Thyroid gland (tissue), 4 donors: ENCODE measurements at regions not wholly inside any gene's neighbourhood (a gene's known extent, or its start where the extent isn't known, plus 50 kb on each side); places are given as distances from the start of the nearest gene placed in this dataset.

ENCODE experiments used
- DNase-seq, 2 donors: peaks; one replicate each; pipeline ENCODE4 v3.0.0-alpha.2; 2019
- H3K27ac ChIP-seq, 3 donors: fragments of 200-600 bp; sonication (generic); 1 replicate in 2 of 3; 2 replicates in 1 of 3; pipeline ENCODE4 v1.5.1; 2016 to 2019; ENCODE audit warnings: mild to moderate bottlenecking in 1 of 3, moderate library complexity in 1 of 3
- H3K27me3 ChIP-seq: fragments of 200-600 bp; sonication (generic); one replicate; pipeline ENCODE4 v1.5.1; 2019
- H3K36me3 ChIP-seq, 2 donors: fragments of 200-600 bp; sonication (generic); one replicate each; pipeline ENCODE4 v1.5.1; 2016 to 2019
- H3K4me1 ChIP-seq, 2 donors: fragments of 200-600 bp; sonication (generic); one replicate each; pipeline ENCODE4 v1.5.1; 2017 to 2019
- H3K4me3 ChIP-seq, 3 donors: fragments of 200-600 bp; sonication (generic); replicated peaks in 1 of 3; 1 replicate in 2 of 3; 2 replicates in 1 of 3; pipeline ENCODE4 v1.5.1; 2016; ENCODE audit warnings: mild to moderate bottlenecking in 1 of 3
- H3K9me3 ChIP-seq: fragments of 200-600 bp; sonication (generic); one replicate; pipeline ENCODE4 v1.5.1; 2017
- POLR2A ChIP-seq, 2 donors: fragments of 450-650 bp; IDR thresholded peaks; one replicate each; pipeline ENCODE4 v1.6.1; 2017; ENCODE audit warnings: antibody characterized with exemption in 2 of 2, mild to moderate bottlenecking in 2 of 2, moderate library complexity in 1 of 2
- WGBS, 2 donors: methylation state at CpG; one replicate each; pipeline ENCODE4 v1.1.5; 2017; 5-methylcytosine and 5-hydroxymethylcytosine counted together
- intact Hi-C: fragments of 100-400 bp; cut with DNase I; formaldehyde crosslinking; loops from one replicate; pipeline ENCODE4 v1.15.1; 2023
- TF ChIP-seq, protein P1 (sequence below), 6 experiments: fragments of 200-600 bp in 3 of 6; fragments of 450-650 bp in 3 of 6; sonication (generic) in 3 of 6; IDR thresholded peaks; one replicate each; pipeline ENCODE4 v1.5.1; 2016 to 2019; ENCODE audit warnings: antibody characterized with exemption in 6 of 6, mild to moderate bottlenecking in 2 of 6, inconsistent platforms in 1 of 6, moderate library complexity in 1 of 6

DNA sequence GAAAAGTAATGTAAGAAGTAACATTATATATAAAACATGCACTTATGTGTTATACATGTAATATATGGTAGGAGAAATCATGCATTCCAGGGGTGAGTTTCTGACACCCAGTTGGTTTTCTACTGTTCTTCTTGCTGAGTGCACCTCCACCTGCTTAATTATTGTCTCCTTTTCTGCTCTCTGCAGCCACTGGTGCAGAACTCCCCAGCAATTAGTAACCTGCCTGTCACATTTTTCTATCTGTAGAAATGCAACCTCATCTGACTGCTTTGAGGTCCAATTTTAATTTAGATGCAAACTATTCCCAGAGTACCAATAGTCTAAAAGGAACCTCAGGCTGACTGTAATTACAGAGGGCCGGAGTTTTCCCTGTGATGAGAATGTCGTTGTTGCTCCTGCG, 842.1 kb downstream of the AACS start:
- intact Hi-C loops: no loop called here
- no peak for TF ChIP-seq POLR2A (IDR thresholded peaks at IDR 0.05)
- TF ChIP-seq, protein P1, sequence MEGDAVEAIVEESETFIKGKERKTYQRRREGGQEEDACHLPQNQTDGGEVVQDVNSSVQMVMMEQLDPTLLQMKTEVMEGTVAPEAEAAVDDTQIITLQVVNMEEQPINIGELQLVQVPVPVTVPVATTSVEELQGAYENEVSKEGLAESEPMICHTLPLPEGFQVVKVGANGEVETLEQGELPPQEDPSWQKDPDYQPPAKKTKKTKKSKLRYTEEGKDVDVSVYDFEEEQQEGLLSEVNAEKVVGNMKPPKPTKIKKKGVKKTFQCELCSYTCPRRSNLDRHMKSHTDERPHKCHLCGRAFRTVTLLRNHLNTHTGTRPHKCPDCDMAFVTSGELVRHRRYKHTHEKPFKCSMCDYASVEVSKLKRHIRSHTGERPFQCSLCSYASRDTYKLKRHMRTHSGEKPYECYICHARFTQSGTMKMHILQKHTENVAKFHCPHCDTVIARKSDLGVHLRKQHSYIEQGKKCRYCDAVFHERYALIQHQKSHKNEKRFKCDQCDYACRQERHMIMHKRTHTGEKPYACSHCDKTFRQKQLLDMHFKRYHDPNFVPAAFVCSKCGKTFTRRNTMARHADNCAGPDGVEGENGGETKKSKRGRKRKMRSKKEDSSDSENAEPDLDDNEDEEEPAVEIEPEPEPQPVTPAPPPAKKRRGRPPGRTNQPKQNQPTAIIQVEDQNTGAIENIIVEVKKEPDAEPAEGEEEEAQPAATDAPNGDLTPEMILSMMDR (IDR thresholded peaks at IDR 0.05): no peak
- Histone ChIP-seq H3K27ac (no peak overlapping the region), H3K27me3 (no peaks in the 10 kb centered on the region), H3K9me3 (no peaks in the 10 kb centered on the region), H3K4me1 (no peaks in the 10 kb centered on the region), H3K4me3 (no peak overlapping the region), H3K36me3 (no peaks in the 10 kb centered on the region)
- no peak for DNase-seq
- WGBS, 2 donors: 64 to 69% methylated on average over 3 of the region's 3 CpGs

DNA sequence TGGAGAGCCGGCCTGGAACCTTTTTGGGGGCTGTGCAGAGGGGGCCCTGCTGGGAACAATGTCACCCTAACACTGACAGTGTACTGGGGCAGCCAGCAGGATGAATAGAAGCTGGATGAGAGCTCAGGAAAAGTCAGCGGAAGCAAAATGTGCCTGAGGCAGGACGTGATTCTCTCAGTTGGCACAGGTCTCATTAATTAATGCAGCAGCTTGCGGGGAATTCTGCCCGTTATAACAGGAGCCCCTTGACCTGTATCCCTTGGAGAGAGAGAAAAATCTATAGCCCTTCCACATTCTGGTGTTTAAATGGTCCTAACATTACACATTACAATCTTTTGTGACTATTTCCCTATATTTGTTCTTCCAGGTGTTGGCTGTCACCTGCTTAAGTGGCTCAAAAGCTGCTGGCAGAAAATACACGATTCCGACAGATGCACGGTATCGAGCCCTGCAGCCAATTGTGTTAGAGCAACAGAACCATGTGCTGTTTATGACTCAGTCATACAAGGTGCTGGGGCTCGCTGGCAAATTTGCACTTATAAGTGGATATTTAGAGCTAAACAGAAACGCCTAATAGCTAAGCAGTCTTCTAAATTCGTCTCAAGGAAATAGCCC, 854.7 kb downstream of the AACS start:
- no peak for TF ChIP-seq POLR2A (IDR thresholded peaks at IDR 0.05)
- TF ChIP-seq, protein P1 (IDR thresholded peaks at IDR 0.05): no peak

DNA sequence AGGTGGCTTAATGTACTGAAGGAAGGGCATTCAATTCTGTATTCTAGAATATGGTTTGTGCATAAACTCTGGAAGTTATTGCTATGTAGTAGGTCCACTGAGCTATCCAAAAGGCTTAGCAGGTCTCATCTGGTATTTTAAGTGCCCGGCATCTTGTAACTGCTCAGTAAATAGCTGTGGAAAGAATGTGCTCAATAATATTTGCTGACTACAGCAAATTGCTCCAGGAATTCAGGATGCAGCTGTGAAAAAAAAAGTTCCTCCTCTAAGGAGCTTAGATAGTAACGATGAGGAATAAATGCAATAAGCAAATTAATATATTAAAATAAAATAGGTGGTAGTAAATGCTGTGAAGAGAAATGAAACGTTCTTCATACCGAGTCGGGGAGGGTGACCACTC, 857.1 kb downstream of the AACS start:
- Histone ChIP-seq H3K27me3 (no peaks in the 10 kb centered on the region), H3K4me3 (no peak overlapping the region), H3K36me3 (no peaks in the 10 kb centered on the region), H3K27ac (no peak overlapping the region), H3K4me1 (no peaks in the 10 kb centered on the region), H3K9me3 (no peaks in the 10 kb centered on the region)
- 66 to 79% methylated on average over 5 of the region's 5 CpGs for WGBS, 2 donors
- TF ChIP-seq POLR2A (IDR thresholded peaks at IDR 0.05): no peak
- TF ChIP-seq, protein P1 (IDR thresholded peaks at IDR 0.05): no peak
- no peak for DNase-seq
- intact Hi-C loops: no loop called here

More for the DNA sequence above, 854.7 kb downstream of the AACS start:
- WGBS, 2 donors: 66 to 75% methylated on average over 12 of the region's 12 CpGs
- no peaks in the 10 kb centered on the region for H3K4me1 ChIP-seq
- no peaks in the 10 kb centered on the region for H3K9me3 ChIP-seq
- no peaks in the 10 kb centered on the region for H3K36me3 ChIP-seq
- no peak overlapping the region for H3K4me3 ChIP-seq
- H3K27ac ChIP-seq: no peak overlapping the region
- DNase-seq: no peak
- H3K27me3 ChIP-seq: no peaks in the 10 kb centered on the region
- intact Hi-C loops: no loop called here

DNA sequence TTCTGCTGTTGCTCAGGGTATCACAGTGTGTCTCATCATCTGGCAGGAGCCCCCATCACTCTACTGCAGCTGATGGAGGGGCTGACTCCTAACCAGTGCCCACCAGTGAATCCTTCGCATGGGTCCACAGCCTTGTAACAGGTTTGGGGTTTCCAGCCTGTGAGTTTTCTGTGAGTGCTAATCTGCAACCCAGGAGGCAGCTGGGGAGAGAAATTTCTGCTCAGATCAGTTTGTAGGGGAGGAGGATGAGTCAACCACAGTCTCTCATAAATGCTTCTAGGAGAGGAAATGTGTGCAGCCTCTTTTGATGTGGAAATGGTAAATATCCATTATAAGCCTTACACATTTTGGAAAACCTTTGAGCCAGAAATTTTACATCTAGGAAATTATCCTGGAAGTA, 871.3 kb downstream of the AACS start:
- no peak for DNase-seq
- Histone ChIP-seq H3K9me3 (no peaks in the 10 kb centered on the region), H3K36me3 (no peaks in the 10 kb centered on the region), H3K27ac (no peak overlapping the region), H3K4me1 (no peaks in the 10 kb centered on the region), H3K4me3 (no peak overlapping the region), H3K27me3 (no peaks in the 10 kb centered on the region)
- WGBS, 2 donors: 90 to 95% methylated on average over 1 of the region's 1 CpG
- no peak for TF ChIP-seq POLR2A (IDR thresholded peaks at IDR 0.05)
- TF ChIP-seq, protein P1 (IDR thresholded peaks at IDR 0.05): no peak
- intact Hi-C loops: no loop called here

DNA sequence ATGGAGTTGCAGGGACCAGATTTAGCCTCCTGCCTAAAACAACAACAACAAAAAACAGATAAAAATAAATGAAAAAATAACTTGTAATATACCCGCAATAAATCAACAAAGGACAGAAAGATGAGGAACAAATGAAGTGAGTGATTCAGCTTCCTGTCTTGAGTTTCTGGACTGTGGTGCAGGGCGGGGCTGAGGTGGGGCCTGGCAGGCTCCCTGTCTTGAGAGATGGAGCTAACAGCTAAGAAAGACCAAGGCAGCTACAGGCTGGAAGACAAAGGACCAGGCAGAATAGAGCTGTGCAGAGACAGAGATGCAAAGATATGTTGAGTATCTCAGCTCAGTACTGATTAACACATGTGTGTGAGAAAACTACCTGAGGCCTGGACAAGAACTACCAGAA, 879.2 kb downstream of the AACS start:
- WGBS, 2 donors: 82 to 89% methylated on average over 2 of the region's 2 CpGs
- no peak overlapping the region for H3K4me3 ChIP-seq
- no peaks in the 10 kb centered on the region for H3K27me3 ChIP-seq
- H3K4me1 ChIP-seq: no peaks in the 10 kb centered on the region
- TF ChIP-seq, protein P1 (IDR thresholded peaks at IDR 0.05): no peak
- TF ChIP-seq POLR2A (IDR thresholded peaks at IDR 0.05): no peak
- H3K9me3 ChIP-seq: no peaks in the 10 kb centered on the region
- intact Hi-C loops: no loop called here
- H3K27ac ChIP-seq: no peak overlapping the region
- DNase-seq: no peak
- no peaks in the 10 kb centered on the region for H3K36me3 ChIP-seq
